ENCODE measurements at regions not wholly inside any gene's neighbourhood (a gene's known extent, or its start where the extent isn't known, plus 50 kb on each side); places are given as distances from the start of the nearest gene placed in this dataset.

- Histone ChIP-seq H3K36me3 (ENCODE audit: insufficient read depth, low read length) (no peaks in the 10 kb centered on the region), H3K9me2 (ENCODE audit: insufficient read depth, low read length) (no peaks in the 10 kb centered on the region), H3K4me1 (ENCODE audit: insufficient read depth, low read length, poor library complexity, severe bottlenecking) (no peaks in the 10 kb centered on the region), H4K20me1 (ENCODE audit: insufficient read depth, low read length) (no peaks in the 10 kb centered on the region), H2AFZ (ENCODE audit: low read length) (no peak overlapping the region), H3K4me3 (ENCODE audit: low read depth, low read length, poor library complexity, severe bottlenecking) (no peak overlapping the region), H3K27ac (ENCODE audit: low read depth, low read length, poor library complexity, severe bottlenecking) (no peak overlapping the region), H3K9me3 (ENCODE audit: low read length) (no peaks in the 10 kb centered on the region), H3K4me2 (ENCODE audit: low read length) (no peak overlapping the region), H3K79me2 (ENCODE audit: insufficient read depth, low read depth, low read length) (no peaks in the 10 kb centered on the region)
- no peak for TF ChIP-seq EZH2phosphoT487 (IDR thresholded peaks at IDR 0.05; ENCODE audit: borderline replicate concordance, low read depth, low read length)
- TF ChIP-seq CTCF (conservative IDR thresholded peaks at IDR 0.05; ENCODE audit: low read length): no peak
- ChIA-PET POLR2A (no interaction called here), CTCF (ENCODE audit: unreplicated experiment) (no interaction called here)
- intact Hi-C loops (cut with micrococcal nuclease; ENCODE audit: unreplicated experiment): no loop called here
- no peak for DNase-seq (ENCODE audit: low spot score)
- BruUV-seq (replicated peaks): no TSS peak
Measured at GRCh38 chr14:76580967-76581366, 180.3 kb upstream of the VASH1 start.

- no peak overlapping the region for H3K4me3 ChIP-seq (ENCODE audit: low read depth, low read length, poor library complexity, severe bottlenecking)
- H2AFZ ChIP-seq (ENCODE audit: low read length): no peak overlapping the region
- no peaks in the 10 kb centered on the region for H3K4me1 ChIP-seq (ENCODE audit: insufficient read depth, low read length, poor library complexity, severe bottlenecking)
- H3K36me3 ChIP-seq (ENCODE audit: insufficient read depth, low read length): no peaks in the 10 kb centered on the region
- no peaks in the 10 kb centered on the region for H4K20me1 ChIP-seq (ENCODE audit: insufficient read depth, low read length)
- no TSS peak for BruUV-seq (replicated peaks)
- POLR2A ChIA-PET: no interaction called here
- H3K9me2 ChIP-seq (ENCODE audit: insufficient read depth, low read length): no peaks in the 10 kb centered on the region
- intact Hi-C loops (cut with micrococcal nuclease; ENCODE audit: unreplicated experiment): no loop called here
- H3K9me3 ChIP-seq (ENCODE audit: low read length): no peaks in the 10 kb centered on the region
- no peak for DNase-seq (ENCODE audit: low spot score)
- TF ChIP-seq EZH2phosphoT487 (IDR thresholded peaks at IDR 0.05; ENCODE audit: borderline replicate concordance, low read depth, low read length) (no peak), CTCF (conservative IDR thresholded peaks at IDR 0.05; ENCODE audit: low read length) (no peak)
- H3K27ac ChIP-seq (ENCODE audit: low read depth, low read length, poor library complexity, severe bottlenecking): no peak overlapping the region
- no peaks in the 10 kb centered on the region for H3K79me2 ChIP-seq (ENCODE audit: insufficient read depth, low read depth, low read length)
- H3K4me2 ChIP-seq (ENCODE audit: low read length): no peak overlapping the region
- CTCF ChIA-PET (ENCODE audit: unreplicated experiment): no interaction called here
Measured at GRCh38 chr14:76581592-76581991, 179.7 kb upstream of the VASH1 start.

DNA sequence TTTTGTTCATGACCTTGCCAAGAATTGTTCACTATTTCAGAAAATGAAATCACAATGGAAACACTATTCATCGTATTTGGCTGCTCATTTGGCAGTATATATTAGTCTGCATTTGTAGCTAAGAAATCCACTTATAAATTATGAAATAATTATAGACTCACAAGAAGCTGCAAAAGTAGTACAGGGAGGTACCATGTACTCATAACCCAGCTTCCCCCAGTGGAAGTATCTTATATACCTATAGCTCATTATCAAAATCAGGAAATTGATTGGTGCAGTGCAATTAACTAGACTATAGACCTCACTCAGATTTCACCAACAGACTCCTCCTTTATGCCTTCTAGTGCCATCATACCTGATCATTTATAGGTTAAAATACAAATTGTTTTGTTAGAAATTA lies 178.8 kb upstream of the VASH1 start:
- Histone ChIP-seq H3K4me1 (ENCODE audit: insufficient read depth, low read length, poor library complexity, severe bottlenecking) (no peaks in the 10 kb centered on the region), H3K4me2 (ENCODE audit: low read length) (no peak overlapping the region), H2AFZ (ENCODE audit: low read length) (no peak overlapping the region), H3K9me2 (ENCODE audit: insufficient read depth, low read length) (no peaks in the 10 kb centered on the region), H3K36me3 (ENCODE audit: insufficient read depth, low read length) (no peaks in the 10 kb centered on the region), H4K20me1 (ENCODE audit: insufficient read depth, low read length) (no peaks in the 10 kb centered on the region), H3K27ac (ENCODE audit: low read depth, low read length, poor library complexity, severe bottlenecking) (no peak overlapping the region), H3K9me3 (ENCODE audit: low read length) (no peaks in the 10 kb centered on the region), H3K4me3 (ENCODE audit: low read depth, low read length, poor library complexity, severe bottlenecking) (no peak overlapping the region), H3K79me2 (ENCODE audit: insufficient read depth, low read depth, low read length) (no peaks in the 10 kb centered on the region)
- BruUV-seq (replicated peaks): no TSS peak
- no peak for DNase-seq (ENCODE audit: low spot score)
- ChIA-PET CTCF (ENCODE audit: unreplicated experiment) (no interaction called here), POLR2A (no interaction called here)
- intact Hi-C loops (cut with micrococcal nuclease; ENCODE audit: unreplicated experiment): no loop called here
- TF ChIP-seq CTCF (conservative IDR thresholded peaks at IDR 0.05; ENCODE audit: low read length): no peak
- TF ChIP-seq EZH2phosphoT487 (IDR thresholded peaks at IDR 0.05; ENCODE audit: borderline replicate concordance, low read depth, low read length): no peak

Measured in OCI-LY7 (cell line).